Umbilical cord (tissue), 1 donor: ENCODE measurements at regions not wholly inside any gene's neighbourhood (a gene's known extent, or its start where the extent isn't known, plus 50 kb on each side); places are given as distances from the start of the nearest gene placed in this dataset.

ENCODE experiments used
- DNase-seq: peaks from one replicate; pipeline ENCODE4 v3.0.0-alpha.2; 2015; ENCODE audit warnings: low spot score

DNA sequence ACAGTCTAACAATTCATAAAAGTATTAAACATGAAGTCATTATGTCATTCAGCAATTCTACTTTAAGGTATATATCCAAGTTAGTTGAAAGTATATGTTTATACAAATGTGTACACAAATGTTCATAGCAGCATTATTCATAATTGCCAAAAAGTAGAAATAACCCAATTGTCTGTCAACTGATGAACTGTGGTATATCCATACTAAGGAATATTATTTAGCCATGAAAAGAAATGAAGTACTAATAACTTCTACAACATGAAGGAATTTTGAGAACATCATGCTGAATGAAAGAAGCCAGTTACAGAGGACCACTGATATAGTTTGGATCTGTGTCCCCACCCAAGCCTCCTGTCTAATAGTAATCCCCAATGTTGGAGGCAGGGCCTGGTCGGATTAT, 224.3 kb downstream of the SPATA31D1 start:
- no peak for DNase-seq

DNA sequence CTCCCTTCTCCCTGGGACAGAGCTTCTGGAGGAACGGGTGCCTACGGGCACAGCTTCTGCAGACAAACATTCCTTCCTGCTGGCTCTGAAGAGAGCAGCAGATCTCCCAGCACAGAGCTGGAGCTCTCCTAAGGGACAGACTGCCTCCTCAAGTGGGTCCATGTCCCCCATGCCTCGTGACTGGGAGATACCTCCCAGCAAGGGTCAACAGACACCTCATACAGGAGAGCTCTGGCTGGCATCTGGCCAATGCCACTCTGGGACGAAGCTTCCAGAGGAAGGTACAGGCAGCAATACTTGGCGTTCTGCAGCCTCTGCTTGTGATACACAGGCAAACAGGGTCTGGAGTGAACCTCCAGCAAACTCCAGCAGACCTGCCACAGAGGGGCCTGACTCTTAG, 227.9 kb downstream of the SPATA31D1 start:
- DNase-seq, result no peak

DNA sequence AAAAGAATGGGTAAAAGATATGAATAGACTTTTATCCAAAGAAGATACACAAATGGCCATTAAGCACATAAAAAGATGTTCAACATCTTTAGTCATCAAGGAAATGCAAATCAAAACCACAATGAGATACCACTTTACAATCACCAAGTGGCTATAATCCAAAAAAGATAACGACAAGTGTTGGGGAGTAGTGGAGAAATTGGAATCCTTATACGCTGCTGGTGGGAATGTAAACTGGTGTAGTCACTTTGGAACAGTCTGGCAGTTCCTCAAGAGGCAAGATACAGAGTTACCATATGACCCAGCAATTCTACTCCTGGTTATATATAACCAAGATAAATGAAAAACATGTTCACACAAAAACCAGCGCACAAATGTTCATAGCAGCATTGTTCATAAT, 234.9 kb downstream of the SPATA31D1 start:
- DNase-seq, result no peak

DNA sequence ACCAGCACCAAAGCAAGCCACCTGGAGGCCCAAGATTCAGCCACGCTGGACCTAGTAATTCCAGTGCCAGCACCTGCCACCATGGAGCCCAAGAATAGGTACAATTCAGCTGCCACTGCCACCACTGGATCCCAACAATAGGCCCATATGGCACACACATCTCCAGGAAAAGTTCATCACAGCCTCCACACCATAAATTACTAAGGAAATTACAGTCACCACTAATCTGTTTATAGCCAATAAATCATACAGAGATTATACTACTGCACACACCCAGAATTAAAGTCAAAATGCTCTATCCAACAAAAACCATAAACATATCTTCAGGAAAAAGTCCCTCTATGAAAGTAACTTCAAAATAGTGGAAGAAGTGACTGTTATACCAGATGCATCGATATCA, 242.8 kb downstream of the SPATA31D1 start:
- no peak for DNase-seq

DNA sequence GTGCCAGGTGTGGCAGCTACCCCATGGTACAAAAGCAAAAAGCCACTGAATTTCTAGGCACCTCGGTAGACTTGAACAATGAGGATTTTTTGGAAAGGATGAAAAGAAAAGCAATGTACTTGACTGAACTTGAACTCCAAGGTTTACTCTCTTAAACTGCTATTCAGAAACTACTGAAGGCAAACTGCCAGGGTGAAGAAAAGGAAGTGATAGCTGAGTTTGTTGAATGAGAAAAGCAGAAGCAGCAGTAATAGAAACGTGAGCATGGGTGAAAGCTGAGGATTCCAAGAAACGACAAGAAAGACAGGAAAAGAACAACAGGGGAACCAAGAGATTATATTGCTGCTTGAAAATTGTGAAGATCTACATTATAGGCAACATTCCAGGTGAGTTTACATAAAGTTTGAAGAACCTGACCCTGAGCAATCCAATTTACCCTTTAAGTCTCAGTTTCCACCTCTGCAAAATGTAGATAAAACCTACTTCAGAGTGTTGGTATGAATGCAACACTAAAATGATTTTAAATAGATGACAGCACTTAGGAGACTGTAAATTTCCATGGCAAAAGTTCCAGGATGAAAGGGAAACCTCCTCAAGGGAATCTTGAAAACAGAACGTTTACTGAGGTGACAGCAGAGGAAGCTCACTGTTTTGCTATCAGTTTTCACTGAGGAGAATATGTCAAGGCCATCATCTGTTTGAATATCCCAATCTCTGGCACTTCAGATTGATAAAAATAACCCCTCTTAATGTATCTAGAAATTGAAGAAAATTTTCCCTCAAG, 245.8 kb downstream of the SPATA31D1 start:
- no peak for DNase-seq

DNA sequence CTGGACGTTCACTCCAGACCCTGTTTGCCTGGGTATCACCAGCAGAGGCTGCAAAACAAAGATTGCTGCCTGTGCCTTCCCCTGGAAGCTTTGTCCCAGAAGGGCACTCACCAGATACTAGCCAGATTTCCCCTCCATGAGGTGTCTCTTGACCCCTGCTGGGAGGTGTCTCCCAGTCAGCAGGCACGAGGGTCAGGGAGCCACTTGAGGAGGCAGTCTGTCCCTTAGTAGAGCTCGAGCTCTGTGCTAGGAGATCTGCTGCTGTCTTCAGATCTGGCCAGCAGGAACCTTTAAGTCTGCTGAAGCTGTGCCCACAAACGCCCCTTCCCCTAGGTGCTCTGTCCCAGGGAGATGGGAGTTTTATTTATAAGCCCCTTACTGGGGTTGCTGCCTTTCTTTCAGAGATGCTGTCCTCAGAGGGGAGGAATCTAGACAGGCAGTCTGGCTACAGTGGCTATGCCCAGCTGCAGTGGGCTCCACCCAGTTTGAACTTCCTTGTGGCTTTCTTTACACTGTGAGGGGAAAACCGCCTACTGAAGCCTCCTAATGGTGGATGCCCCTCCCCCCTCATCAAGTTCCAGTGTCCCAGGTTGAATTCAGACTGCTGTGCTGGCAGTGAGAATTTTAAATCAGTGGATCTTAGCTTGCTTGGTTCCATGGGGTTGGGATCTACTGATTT, 253.9 kb downstream of the SPATA31D1 start:
- DNase-seq, result no peak

DNA sequence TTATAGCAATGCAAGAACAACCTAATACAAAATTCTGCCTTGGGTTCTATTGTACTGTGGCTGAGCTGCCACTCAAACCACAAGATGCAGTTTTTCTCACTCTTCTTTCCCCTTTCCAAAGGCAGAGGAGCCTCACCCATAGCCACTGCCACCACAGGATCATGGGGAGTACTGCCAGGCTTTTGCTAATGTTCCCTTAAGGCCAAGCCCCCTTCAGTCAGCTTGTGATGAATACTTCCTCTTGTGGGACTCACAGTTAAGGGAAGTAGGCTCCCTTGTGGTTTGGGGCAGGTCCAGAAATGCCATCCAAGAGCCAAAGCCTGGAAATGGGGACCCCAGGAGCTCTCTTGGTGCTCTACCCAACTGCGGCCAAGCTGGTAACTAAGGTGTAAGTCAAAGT, 258.7 kb downstream of the SPATA31D1 start:
- DNase-seq, result peak; percentile 2

DNA sequence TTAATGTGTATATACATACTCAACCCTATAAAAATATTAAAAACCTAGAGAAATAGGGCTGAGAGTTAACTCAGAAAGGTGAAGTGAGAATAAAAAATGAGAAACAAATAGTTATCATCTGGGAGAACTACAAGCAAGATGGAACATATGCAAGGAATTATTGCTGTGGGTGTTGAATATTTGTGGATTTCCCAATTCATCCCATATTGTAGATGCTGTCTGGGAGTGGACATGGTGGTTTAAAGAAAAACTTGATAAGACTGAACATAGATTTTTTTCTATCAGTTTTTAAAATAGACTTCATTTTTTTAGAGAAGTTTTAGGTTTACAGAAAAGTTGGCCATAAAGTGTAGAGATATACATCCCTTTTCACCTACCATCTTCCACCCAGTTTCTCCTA, 263.5 kb downstream of the SPATA31D1 start:
- no peak for DNase-seq

DNA sequence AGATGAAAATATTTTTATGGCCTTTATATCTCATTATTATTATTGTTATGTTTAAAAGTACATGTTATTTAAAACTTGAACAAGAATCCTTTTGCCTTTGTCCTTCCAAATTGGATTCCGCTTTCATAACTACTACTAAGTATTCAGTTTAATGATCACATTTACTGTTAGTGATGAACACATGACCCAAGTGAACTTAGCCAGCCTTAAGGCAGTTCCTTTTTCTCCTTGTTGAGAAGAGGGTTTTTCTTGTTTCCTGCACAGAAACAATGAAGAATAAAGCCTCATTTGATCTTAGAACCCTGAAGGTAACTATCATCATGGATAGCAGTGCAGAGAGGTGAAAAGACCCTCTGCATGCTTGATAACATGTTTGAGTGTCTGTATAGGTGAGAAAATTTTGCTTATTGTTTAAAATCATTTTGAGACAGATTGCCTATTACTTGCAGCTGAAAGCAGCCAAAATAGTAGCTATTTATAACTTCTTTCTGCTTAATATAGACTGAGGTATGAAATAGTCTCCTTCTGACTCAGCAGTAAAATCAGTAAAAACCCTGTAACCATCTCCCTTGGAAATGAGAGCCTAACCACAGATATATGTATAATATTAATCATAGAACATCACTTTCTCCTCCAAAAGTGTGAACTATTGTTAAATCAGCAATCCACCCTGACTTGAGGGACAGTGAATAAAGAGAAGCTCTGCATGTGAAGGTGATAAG, 266.2 kb downstream of the SPATA31D1 start:
- no peak for DNase-seq

DNA sequence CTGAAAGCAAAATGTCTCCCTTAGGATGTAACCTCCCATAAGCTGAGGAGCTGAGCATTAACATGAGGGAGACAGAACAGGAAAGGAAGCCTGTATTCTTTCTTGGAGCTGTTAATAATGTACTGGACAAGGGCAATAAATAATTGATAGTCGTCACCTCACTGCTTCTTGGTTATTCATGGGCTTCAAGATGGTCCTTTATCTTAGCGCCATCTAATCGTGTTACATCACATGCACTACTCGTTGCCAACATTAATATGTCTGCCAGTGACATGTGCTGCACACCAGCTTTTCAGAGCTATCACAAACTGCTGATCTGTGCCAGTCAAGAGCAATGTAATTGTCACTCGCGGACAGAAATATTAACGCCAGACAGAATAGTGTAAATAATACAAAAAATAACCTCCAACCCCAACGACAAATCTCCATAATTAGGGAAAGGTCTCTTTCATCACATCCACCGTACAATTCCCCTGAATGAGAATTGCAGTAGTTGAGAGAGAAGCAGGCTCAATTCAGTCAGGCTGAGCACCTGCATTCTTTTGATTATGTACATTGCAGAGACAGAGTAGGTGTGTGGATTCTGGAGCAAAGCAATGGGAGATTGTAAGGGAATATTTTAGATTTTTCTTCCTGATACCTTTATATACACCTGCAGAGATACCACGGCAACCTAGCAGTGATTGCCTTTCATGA, 267.1 kb downstream of the SPATA31D1 start:
- no peak for DNase-seq

DNA sequence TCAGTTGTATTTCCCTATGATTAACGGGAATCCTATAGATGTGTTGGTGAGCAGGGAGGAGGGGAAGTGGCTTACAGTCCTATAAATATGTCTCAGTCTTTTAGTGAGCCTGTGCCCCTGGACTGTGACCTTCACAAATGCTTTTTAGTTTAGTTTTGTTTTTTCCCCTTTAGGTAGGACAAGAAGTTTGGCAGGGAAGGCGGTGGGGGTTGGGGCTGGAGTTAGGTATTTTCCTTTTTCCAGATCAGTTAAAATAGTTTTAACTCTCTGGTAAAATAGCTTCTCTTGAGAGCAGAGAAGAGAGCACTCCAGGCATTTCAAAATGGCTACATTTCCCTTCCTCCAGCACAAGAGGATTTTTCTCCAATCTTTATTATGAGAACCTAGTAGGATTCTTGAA, 272.1 kb downstream of the SPATA31D1 start:
- no peak for DNase-seq

DNA sequence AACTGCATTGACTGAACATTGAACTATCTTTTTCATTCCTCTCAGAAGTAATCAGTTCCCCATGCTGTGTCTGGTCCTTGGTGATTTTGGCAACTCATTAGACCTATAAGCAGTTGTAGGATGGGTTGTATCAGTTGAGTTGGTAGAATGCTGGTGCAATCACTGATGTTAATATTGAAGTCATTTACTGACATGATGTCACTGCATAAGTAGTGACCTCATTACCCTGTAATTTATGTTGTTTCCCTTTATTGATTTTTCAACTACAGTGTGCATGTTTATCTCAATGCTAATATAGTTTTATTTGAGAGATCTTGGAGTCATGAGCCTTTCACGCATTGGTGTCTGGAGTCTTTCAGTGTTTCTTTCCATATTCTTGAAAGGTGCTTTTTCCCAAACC, 275.0 kb downstream of the SPATA31D1 start:
- no peak for DNase-seq

DNA sequence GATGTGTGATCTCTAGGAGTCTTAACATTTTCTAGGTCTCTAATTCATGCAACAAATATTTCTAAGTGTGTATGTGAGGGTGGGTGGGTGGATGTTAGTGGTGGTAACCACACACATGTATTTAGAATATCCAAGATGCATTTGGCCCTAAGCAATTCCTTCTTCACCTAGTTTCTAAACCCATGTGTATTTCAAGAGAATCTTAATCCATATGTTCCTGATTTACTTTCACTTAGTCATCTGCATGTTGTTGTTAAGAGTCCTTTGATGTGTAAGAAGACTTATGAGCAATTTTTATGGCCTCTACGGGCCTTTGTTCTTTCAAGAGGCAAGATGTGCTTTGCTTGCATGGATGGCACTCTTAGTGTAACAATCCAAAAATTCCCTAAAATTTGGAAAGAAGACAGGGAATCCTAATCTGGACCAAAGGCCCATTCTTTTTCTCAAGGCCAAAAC, 282.6 kb downstream of the SPATA31D1 start:
- peak; percentile 5 for DNase-seq

DNA sequence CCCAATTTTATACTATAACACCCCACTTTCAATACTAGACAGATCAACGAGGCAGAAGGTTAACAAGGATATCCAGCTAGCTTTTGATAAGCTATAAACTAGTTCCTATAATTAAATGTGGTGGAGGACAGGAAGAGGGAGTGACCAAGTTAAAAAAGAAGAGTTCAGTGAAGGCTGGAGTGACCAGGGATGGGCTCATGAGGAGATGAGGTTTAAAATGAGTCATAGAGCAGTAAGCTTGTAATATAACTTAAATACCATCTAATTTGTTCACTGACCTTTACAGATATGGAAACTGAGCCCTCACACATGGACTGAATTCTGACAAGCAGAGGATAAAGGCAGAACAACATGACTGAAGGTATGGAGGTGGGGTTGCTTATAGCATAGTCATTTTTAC, 284.5 kb downstream of the SPATA31D1 start:
- peak; percentile 2 for DNase-seq

DNA sequence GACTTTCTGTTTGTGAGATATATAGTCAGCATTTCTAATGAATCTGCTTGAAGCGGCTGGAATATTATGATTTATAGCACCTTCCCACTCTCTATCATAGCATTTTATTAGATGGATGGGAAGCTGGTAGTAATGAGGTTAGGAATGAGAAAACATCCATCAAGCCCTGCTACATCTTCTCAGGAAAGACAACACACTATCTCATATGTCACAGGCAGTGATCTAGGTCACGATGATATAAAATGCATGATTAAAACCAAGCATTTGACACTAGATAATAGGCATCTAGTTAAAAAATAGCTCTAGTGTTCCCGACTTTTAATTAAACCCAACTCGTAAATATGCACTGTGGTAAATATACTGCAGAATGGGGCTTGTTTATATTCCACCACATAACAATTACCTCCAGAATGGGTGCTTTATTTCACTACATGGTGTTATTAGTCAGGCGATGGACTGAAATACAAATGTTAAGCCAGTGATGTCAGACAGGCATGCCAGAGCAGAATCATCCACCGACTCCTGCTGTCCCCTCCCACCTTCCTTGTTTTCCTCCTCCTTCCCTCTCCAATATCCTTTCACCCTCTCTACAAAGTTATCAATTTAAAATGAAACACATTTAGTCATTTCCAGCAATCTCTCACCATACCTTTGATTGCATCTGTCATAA, 286.8 kb downstream of the SPATA31D1 start:
- no peak for DNase-seq

DNA sequence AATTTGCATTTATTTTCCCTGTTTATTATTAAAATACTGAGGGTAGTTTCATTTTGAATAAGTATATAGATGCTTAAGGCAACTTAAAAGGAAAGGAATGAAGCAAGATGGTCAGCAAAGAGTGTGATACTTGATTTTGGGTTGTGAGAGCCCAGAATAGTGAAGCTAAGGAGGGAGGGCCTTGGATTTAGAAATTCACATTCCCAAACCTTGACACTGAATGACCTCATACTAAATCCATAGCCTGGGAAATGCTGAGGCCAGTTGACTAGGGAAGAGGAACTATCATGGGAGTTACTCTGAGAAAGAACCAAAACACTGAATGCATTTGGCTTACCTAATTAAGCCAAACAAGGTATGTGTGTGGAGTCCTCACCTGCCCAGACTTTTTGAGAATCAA, 292.5 kb downstream of the SPATA31D1 start:
- no peak for DNase-seq

DNA sequence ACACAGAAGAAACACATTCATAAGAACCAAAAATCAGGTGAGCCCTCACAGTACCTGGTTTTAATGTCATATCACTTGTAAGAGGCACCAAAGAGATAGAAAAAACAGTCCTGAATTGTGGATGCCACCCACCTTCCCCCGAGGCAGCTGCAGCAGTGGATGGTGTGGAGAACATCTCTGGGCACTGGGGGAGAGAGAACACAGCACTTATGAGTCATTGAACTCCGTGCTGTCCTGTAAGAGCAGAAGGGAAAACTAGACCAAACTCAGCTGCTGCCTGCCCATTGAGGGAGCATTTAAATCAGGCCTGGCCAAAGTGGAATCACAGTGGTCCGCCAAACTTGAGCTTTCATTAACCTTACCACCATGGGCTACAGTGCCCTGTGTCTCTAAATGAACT, 296.2 kb downstream of the SPATA31D1 start:
- no peak for DNase-seq

DNA sequence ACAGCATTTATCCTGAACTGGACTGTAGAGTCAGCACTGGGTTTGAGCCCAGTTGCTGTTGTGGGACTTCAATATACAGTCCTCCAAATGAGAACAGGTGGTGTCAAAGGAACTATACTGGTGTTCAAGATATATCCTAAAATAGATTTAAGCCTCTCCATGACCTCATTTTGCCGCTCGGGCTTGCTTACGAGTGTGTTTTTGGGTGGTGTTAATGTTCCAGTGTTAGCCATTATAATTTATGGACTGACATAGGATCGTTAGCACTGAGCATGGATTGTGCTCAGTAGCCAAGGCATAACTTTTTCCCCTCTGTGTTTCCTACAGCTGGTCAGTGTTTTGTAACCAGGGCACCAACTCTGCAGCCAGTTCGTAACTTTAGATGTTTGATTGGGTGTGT, 306.6 kb downstream of the SPATA31D1 start:
- no peak for DNase-seq

DNA sequence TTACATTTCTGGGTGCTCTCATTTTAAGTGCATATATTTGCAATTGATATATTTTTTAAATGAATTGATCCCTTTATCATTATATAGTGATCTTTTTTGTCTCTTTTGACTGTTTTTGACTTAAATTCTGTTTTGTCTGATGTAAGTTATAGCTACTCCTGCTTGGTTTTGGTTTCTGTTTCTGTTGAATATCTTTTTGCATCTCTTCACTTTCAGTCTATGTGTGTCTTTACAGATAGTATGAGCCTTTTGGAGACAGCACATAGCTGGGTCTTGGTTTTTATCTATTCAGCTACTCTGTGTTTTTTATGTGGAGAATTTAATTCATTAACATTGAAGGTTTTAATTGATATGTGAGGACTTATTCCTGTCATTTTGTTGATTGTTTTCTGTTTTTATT, 311.3 kb downstream of the SPATA31D1 start:
- DNase-seq, result no peak

DNA sequence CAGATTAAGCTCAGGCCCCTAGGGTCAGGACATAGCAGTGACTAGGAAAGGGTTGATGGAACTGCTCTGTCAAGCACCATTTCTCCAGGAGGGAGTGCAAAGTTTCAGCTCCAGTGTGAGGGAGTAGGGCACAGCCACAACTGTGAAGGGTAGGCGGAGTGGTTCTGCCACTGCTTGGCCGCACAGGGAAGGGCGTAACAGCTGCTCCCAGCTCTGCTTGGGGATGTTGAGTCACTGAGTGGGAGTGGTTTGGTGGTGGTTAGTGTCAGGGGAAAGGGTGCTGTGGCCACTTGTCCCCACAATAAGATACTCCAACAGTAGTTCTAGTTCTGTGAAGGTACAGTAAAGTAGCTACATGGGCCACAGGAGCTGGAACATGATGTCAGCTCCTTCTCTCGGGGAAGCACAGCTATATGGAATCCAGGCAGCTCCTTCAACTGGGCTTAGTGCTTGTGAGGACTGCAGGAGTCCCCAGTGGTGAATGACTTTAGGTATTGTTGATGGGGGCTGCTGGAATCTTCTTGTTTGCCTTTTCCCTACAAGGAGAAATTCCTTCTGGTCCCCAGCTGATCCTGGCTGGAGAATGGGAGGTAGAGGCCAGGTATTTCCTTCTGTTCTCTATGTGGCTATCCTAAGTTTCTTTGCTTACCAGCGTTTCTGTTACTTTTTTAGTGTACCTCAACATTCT, 314.5 kb downstream of the SPATA31D1 start:
- no peak for DNase-seq

DNA sequence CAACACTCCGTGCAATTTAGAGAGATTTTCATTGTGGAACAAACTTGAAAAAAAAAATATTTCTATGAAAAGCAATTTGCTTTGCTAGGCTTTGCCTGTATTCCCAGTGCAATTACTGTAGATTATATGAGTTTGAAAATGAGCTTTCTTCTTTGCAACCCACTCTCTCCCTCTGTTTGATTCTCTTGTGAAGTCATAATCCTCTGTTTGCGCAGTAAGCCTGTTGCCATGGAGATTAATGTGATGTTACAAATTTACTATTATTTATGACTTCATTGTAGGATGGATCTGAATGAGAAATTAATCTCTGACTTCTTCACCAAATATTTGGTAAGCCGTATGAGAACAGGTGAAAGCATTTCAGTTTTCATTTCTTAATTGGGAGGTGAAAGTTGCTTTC, 320.3 kb downstream of the SPATA31D1 start:
- DNase-seq, result no peak
